K562 (cell line): ENCODE measurements at regions not wholly inside any gene's neighbourhood (a gene's known extent, or its start where the extent isn't known, plus 50 kb on each side); places are given as distances from the start of the nearest gene placed in this dataset.
A peak's percentile ranks its signal among the peaks of the same experiment; 100 is the strongest.

Experiments used
- ARID1B ChIP-seq: fragments of 450-650 bp; IDR thresholded peaks from 2 replicates; pipeline ENCODE4 v1.6.1; 2016; ENCODE audit warnings: antibody characterized with exemption, mild to moderate bottlenecking, inconsistent platforms
- MYBL2 ChIP-seq, 2 experiments: fragments of 450-650 bp in 1 of 2; sonication (generic) in 1 of 2; formaldehyde crosslinking in 1 of 2; IDR thresholded peaks; 2 replicates each; pipeline versions ENCODE4 v1.6.1 to v1.8.1; 2017 to 2022; ENCODE audit warnings: borderline replicate concordance in 1 of 2, inconsistent platforms in 1 of 2, low read depth in 1 of 2, mild to moderate bottlenecking in 1 of 2, missing genetic modification reagents in 1 of 2, moderate library complexity in 1 of 2
- MYNN ChIP-seq, 2 experiments: sonication (generic); formaldehyde crosslinking in 1 of 2; IDR thresholded peaks; 2 replicates each; pipeline versions ENCODE4 v1.5.0 to v1.6.1; 2016 to 2020; ENCODE audit warnings: antibody characterized with exemption in 1 of 2, missing genetic modification reagents in 1 of 2
- RFX5 ChIP-seq: IDR thresholded peaks from 2 replicates; pipeline ENCODE4 v1.6.1; 2011; ENCODE audit warnings: low read depth, mild to moderate bottlenecking, improper control_type of control experiment, low read length
- SMC3 ChIP-seq: conservative IDR thresholded peaks from 2 replicates; pipeline ENCODE4 v1.6.1; 2011; ENCODE audit warnings: low read depth, low read length, improper control_type of control experiment; ENCODE audit not compliant: insufficient read depth
- SNIP1 ChIP-seq: fragments of 450-650 bp; IDR thresholded peaks from 2 replicates; pipeline ENCODE4 v1.7.1; 2017; ENCODE audit warnings: low read depth, mild to moderate bottlenecking
- SNRNP70 ChIP-seq: fragments of 200-400 bp; formaldehyde crosslinking; optimal IDR thresholded peaks from 2 replicates; pipeline ENCODE3; 2017; ENCODE audit warnings: low read depth, low read length
- SRSF7 ChIP-seq: fragments of 200-400 bp; formaldehyde crosslinking; optimal IDR thresholded peaks from 2 replicates; pipeline ENCODE3; 2017; ENCODE audit warnings: mild to moderate bottlenecking, low read depth, low read length
- TRIM24 ChIP-seq, 2 experiments: fragments of 450-650 bp; IDR thresholded peaks; 2 replicates each; pipeline ENCODE4 v1.6.1; 2016
- TF ChIP-seq, protein P1 (sequence below): fragments of 450-650 bp; IDR thresholded peaks from 2 replicates; pipeline ENCODE4 v1.6.1; 2018; ENCODE audit not compliant: partially characterized antibody
- TF ChIP-seq, protein P2 (sequence below): fragments of 250-450 bp; sonication (Bioruptor Pico); IDR thresholded peaks from 2 replicates; pipeline ENCODE4 v1.4.0; 2020; ENCODE audit warnings: mild to moderate bottlenecking, moderate library complexity, borderline replicate concordance
- TF ChIP-seq, protein P3 (sequence below), 2 experiments: fragments of 450-650 bp; formaldehyde crosslinking in 1 of 2; IDR thresholded peaks; 2 replicates each; pipeline versions ENCODE4 v1.4.0 to v1.6.1; 2014 to 2020; ENCODE audit warnings: mild to moderate bottlenecking in 2 of 2, borderline replicate concordance in 1 of 2, low read depth in 1 of 2

DNA sequence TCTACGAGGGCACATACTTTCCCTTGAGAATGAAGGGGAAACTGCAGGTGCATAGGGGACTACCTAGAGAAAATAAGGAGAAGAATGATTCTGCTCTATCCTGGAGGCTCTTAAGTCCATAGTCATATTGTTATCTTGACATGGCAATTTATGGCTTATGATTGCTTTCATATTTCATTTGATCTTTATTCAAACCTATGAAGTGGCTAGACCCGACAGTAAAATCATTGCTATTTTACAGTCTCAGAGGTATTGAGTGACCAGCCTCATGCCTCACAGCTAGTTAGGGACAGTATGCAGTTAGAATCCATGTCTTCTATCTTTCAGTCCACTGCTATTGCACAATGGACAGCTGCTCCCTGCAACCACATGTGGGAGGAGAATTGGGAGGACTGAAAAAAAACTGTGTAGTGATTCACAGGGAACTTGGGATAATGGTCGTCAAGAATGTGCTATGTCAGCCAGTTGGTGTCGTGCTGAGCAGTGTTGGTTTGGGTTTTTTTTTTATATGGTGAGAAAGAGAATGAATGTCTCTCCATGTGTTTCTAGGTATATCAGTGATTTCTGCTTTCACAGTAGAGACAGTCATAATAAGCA lies 63.2 kb upstream of the SPPL2A start (continued):
- TF ChIP-seq, protein P1, sequence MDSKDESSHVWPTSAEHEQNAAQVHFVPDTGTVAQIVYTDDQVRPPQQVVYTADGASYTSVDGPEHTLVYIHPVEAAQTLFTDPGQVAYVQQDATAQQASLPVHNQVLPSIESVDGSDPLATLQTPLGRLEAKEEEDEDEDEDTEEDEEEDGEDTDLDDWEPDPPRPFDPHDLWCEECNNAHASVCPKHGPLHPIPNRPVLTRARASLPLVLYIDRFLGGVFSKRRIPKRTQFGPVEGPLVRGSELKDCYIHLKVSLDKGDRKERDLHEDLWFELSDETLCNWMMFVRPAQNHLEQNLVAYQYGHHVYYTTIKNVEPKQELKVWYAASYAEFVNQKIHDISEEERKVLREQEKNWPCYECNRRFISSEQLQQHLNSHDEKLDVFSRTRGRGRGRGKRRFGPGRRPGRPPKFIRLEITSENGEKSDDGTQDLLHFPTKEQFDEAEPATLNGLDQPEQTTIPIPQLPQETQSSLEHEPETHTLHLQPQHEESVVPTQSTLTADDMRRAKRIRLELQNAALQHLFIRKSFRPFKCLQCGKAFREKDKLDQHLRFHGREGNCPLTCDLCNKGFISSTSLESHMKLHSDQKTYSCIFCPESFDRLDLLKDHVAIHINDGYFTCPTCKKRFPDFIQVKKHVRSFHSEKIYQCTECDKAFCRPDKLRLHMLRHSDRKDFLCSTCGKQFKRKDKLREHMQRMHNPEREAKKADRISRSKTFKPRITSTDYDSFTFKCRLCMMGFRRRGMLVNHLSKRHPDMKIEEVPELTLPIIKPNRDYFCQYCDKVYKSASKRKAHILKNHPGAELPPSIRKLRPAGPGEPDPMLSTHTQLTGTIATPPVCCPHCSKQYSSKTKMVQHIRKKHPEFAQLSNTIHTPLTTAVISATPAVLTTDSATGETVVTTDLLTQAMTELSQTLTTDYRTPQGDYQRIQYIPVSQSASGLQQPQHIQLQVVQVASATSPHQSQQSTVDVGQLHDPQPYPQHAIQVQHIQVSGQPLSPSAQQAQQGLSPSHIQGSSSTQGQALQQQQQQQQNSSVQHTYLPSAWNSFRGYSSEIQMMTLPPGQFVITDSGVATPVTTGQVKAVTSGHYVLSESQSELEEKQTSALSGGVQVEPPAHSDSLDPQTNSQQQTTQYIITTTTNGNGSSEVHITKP, result no peak
- TF ChIP-seq ARID1B (peak; percentile 16; the same call in 1 of the 2 replicates), SRSF7 (no peak), TRIM24 (IDR thresholded peaks at IDR 0.05) (peak; percentile 31 to 69; a peak in 1 of 4 replicates), MYNN (IDR thresholded peaks at IDR 0.05) (no peak), MYNN (CRISPR knock-in tag; IDR thresholded peaks at IDR 0.05) (no peak), MYBL2 (IDR thresholded peaks at IDR 0.05; ENCODE audit: low read depth) (no peak), MYBL2 (CRISPR knock-in tag; IDR thresholded peaks at IDR 0.05; ENCODE audit: borderline replicate concordance) (no peak), RFX5 (no peak), SMC3 (no peak), SNIP1 (no peak), SNRNP70 (no peak)
- TF ChIP-seq, protein P2, sequence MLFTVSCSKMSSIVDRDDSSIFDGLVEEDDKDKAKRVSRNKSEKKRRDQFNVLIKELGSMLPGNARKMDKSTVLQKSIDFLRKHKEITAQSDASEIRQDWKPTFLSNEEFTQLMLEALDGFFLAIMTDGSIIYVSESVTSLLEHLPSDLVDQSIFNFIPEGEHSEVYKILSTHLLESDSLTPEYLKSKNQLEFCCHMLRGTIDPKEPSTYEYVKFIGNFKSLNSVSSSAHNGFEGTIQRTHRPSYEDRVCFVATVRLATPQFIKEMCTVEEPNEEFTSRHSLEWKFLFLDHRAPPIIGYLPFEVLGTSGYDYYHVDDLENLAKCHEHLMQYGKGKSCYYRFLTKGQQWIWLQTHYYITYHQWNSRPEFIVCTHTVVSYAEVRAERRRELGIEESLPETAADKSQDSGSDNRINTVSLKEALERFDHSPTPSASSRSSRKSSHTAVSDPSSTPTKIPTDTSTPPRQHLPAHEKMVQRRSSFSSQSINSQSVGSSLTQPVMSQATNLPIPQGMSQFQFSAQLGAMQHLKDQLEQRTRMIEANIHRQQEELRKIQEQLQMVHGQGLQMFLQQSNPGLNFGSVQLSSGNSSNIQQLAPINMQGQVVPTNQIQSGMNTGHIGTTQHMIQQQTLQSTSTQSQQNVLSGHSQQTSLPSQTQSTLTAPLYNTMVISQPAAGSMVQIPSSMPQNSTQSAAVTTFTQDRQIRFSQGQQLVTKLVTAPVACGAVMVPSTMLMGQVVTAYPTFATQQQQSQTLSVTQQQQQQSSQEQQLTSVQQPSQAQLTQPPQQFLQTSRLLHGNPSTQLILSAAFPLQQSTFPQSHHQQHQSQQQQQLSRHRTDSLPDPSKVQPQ (CRISPR knock-in tag), result no peak
- TF ChIP-seq, protein P3, sequence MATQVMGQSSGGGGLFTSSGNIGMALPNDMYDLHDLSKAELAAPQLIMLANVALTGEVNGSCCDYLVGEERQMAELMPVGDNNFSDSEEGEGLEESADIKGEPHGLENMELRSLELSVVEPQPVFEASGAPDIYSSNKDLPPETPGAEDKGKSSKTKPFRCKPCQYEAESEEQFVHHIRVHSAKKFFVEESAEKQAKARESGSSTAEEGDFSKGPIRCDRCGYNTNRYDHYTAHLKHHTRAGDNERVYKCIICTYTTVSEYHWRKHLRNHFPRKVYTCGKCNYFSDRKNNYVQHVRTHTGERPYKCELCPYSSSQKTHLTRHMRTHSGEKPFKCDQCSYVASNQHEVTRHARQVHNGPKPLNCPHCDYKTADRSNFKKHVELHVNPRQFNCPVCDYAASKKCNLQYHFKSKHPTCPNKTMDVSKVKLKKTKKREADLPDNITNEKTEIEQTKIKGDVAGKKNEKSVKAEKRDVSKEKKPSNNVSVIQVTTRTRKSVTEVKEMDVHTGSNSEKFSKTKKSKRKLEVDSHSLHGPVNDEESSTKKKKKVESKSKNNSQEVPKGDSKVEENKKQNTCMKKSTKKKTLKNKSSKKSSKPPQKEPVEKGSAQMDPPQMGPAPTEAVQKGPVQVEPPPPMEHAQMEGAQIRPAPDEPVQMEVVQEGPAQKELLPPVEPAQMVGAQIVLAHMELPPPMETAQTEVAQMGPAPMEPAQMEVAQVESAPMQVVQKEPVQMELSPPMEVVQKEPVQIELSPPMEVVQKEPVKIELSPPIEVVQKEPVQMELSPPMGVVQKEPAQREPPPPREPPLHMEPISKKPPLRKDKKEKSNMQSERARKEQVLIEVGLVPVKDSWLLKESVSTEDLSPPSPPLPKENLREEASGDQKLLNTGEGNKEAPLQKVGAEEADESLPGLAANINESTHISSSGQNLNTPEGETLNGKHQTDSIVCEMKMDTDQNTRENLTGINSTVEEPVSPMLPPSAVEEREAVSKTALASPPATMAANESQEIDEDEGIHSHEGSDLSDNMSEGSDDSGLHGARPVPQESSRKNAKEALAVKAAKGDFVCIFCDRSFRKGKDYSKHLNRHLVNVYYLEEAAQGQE (IDR thresholded peaks at IDR 0.05; ENCODE audit: borderline replicate concordance), result peak; percentile 39; the same call in 1 of the 2 replicates
- TF ChIP-seq, protein P3 (CRISPR knock-in tag; IDR thresholded peaks at IDR 0.05; ENCODE audit: low read depth), result no peak
